Parathyroid adenoma (tissue), 2 donors: ENCODE measurements at regions not wholly inside any gene's neighbourhood (a gene's known extent, or its start where the extent isn't known, plus 50 kb on each side); places are given as distances from the start of the nearest gene placed in this dataset.

Experiments used
- H2AFZ ChIP-seq: fragments of 300-600 bp; sonication (generic); one replicate; pipeline ENCODE4 v1.7.0; 2017; ENCODE audit warnings: antibody characterized with exemption, mild to moderate bottlenecking
- H3K27ac ChIP-seq: fragments of 300-600 bp; sonication (generic); one replicate; pipeline ENCODE4 v1.7.0; 2017
- H3K27me3 ChIP-seq: fragments of 300-600 bp; sonication (generic); one replicate; pipeline ENCODE4 v1.7.0; 2017; ENCODE audit warnings: low read length; ENCODE audit not compliant: control insufficient read depth, insufficient read depth
- H3K36me3 ChIP-seq: fragments of 300-600 bp; sonication (generic); one replicate; pipeline ENCODE4 v1.7.0; 2017; ENCODE audit warnings: low read length; ENCODE audit not compliant: control insufficient read depth, insufficient read depth
- H3K4me1 ChIP-seq: fragments of 300-600 bp; sonication (generic); one replicate; pipeline ENCODE4 v1.7.0; 2017; ENCODE audit warnings: control low read depth
- H3K4me2 ChIP-seq: fragments of 300-600 bp; sonication (generic); one replicate; pipeline ENCODE4 v1.7.0; 2017; ENCODE audit warnings: low read length
- H3K4me3 ChIP-seq: fragments of 300-600 bp; sonication (generic); one replicate; pipeline ENCODE4 v1.7.0; 2017; ENCODE audit warnings: low read depth, low read length
- H3K79me2 ChIP-seq: fragments of 300-600 bp; sonication (generic); one replicate; pipeline ENCODE4 v1.7.0; 2017; ENCODE audit warnings: control low read depth
- H3K9ac ChIP-seq: fragments of 300-600 bp; sonication (generic); one replicate; pipeline ENCODE4 v1.7.0; 2017; ENCODE audit warnings: mild to moderate bottlenecking
- H3K9me3 ChIP-seq: fragments of 300-600 bp; sonication (generic); one replicate; pipeline ENCODE4 v1.7.0; 2017; ENCODE audit warnings: low read length; ENCODE audit not compliant: control insufficient read depth
- CTCF ChIP-seq: fragments of 300-600 bp; sonication (generic); IDR thresholded peaks from one replicate; pipeline ENCODE4 v1.7.0; 2017; ENCODE audit warnings: antibody characterized with exemption, mild to moderate bottlenecking
- donor health status: primary hyperparathyroidism.

GRCh38 chr11:18844753-18845367 lies 53.3 kb upstream of the PTPN5 start:
- Histone ChIP-seq H3K79me2 (no peaks in the 10 kb centered on the region), H3K36me3 (no peaks in the 10 kb centered on the region), H3K4me3 (no peak overlapping the region), H3K27me3 (no peaks in the 10 kb centered on the region), H3K9me3 (no peaks in the 10 kb centered on the region), H3K27ac (no peak overlapping the region), H2AFZ (no peak overlapping the region), H3K9ac (no peak overlapping the region), H3K4me1 (no peaks in the 10 kb centered on the region), H3K4me2 (no peak overlapping the region)
- peak; percentile 21 for TF ChIP-seq CTCF
